PC-3 (cell line): ENCODE measurements at regions not wholly inside any gene's neighbourhood (a gene's known extent, or its start where the extent isn't known, plus 50 kb on each side); places are given as distances from the start of the nearest gene placed in this dataset.

ENCODE experiments used
- ATAC-seq: fragments of 200-7000 bp; cut with Tn5 transposase; 2 replicates; pipeline ENCODE4 v1.9.1; 2020; ENCODE audit warnings: mild to moderate bottlenecking, moderate library complexity
- BruUV-seq: library from RNA; stranded (reverse); fragments of 400-500 nt; replicated peaks from 2 replicates; lab custom pipeline; 2021; lab: Mats Ljungman, UMichigan
- CTCF ChIA-PET: fragments of 300-600 bp; sonication (Branson Sonifier 250); formaldehyde crosslinking; loops from one replicate; lab custom pipeline; 2022; ENCODE audit warnings: antibody characterized with exemption; lab: Charles Lee
- POLR2A ChIA-PET: fragments of 300-600 bp; sonication (Branson Sonifier 250); formaldehyde crosslinking; loops from one replicate; lab custom pipeline; 2022; ENCODE audit warnings: antibody characterized with exemption; ENCODE audit not compliant: unreplicated experiment; lab: Charles Lee
- DNase-seq: peaks from one replicate; pipeline ENCODE4 v3.0.0-alpha.2; 2015
- H2AFZ ChIP-seq: fragments of 300-600 bp; sonication (generic); 2 replicates; pipeline ENCODE4 v1.6.0; 2016; ENCODE audit warnings: antibody characterized with exemption, low read length
- H3F3A ChIP-seq: fragments of 300-600 bp; sonication (generic); one replicate; pipeline ENCODE4 v1.6.0; 2017; ENCODE audit warnings: antibody characterized with exemption, low read length, control low read depth, mild to moderate bottlenecking; ENCODE audit not compliant: unreplicated experiment
- H3K27ac ChIP-seq: fragments of 300-600 bp; sonication (generic); 2 replicates; pipeline ENCODE4 v1.5.1; 2016; ENCODE audit warnings: mild to moderate bottlenecking, low read length
- H3K27me3 ChIP-seq: fragments of 300-600 bp; sonication (generic); 2 replicates; pipeline ENCODE4 v1.6.1; 2016; ENCODE audit warnings: low read length, mixed read lengths
- H3K36me3 ChIP-seq: fragments of 300-600 bp; sonication (generic); 2 replicates; pipeline ENCODE4 v1.6.1; 2016; ENCODE audit warnings: low read depth, mixed run types, low read length, mixed read lengths
- H3K4me1 ChIP-seq: fragments of 300-600 bp; sonication (generic); 2 replicates; pipeline ENCODE4 v1.5.1; 2016; ENCODE audit warnings: low read length; ENCODE audit not compliant: insufficient read depth
- H3K4me2 ChIP-seq: fragments of 300-600 bp; sonication (generic); 2 replicates; pipeline ENCODE4 v1.6.0; 2016; ENCODE audit warnings: low read length
- H3K4me3 ChIP-seq: fragments of 300-600 bp; sonication (generic); 2 replicates; pipeline ENCODE4 v1.5.1; 2016; ENCODE audit warnings: mild to moderate bottlenecking, low read length, mixed read lengths
- H3K79me2 ChIP-seq: fragments of 300-600 bp; sonication (generic); 2 replicates; pipeline ENCODE4 v1.6.1; 2017; ENCODE audit warnings: low read length, mixed read lengths
- H3K9ac ChIP-seq: fragments of 300-600 bp; sonication (generic); 2 replicates; pipeline ENCODE4 v1.6.0; 2016; ENCODE audit warnings: mild to moderate bottlenecking, low read length
- H3K9me2 ChIP-seq: fragments of 300-600 bp; sonication (generic); replicated peaks from 2 replicates; pipeline ENCODE4 v1.6.1; 2016; ENCODE audit warnings: mixed run types, low read length, mixed read lengths
- H3K9me3 ChIP-seq: fragments of 300-600 bp; sonication (generic); 2 replicates; pipeline ENCODE4 v1.6.1; 2016; ENCODE audit warnings: low read length, mixed read lengths
- H4K20me1 ChIP-seq: fragments of 300-600 bp; sonication (generic); 2 replicates; pipeline ENCODE4 v1.6.1; 2016; ENCODE audit warnings: low read length, mixed read lengths
- CTCF ChIP-seq: fragments of 300-600 bp; sonication (generic); conservative IDR thresholded peaks from 2 replicates; pipeline ENCODE4 v1.5.1; 2017; ENCODE audit warnings: antibody characterized with exemption, low read depth, mild to moderate bottlenecking, low read length
- EZH2 ChIP-seq: fragments of 300-600 bp; sonication (generic); IDR thresholded peaks from one replicate; pipeline ENCODE4 v1.6.1; 2017; ENCODE audit warnings: antibody characterized with exemption, mild to moderate bottlenecking, low read length; ENCODE audit not compliant: unreplicated experiment
- EZH2phosphoT487 ChIP-seq: fragments of 300-600 bp; sonication (generic); IDR thresholded peaks from 2 replicates; pipeline ENCODE4 v1.6.1; 2018; ENCODE audit warnings: mild to moderate bottlenecking, antibody characterized with exemption, low read length, borderline replicate concordance
- intact Hi-C: fragments of 100-400 bp; cut with micrococcal nuclease; formaldehyde crosslinking; loops from 2 replicates; pipeline ENCODE4 v1.9.0; 2023

- H3K4me2 ChIP-seq: no peak overlapping the region
- intact Hi-C loops: no loop called here
- no peak overlapping the region for H2AFZ ChIP-seq
- no peak overlapping the region for H3K4me3 ChIP-seq
- BruUV-seq: no TSS peak
- ChIA-PET CTCF (no interaction called here), POLR2A (no interaction called here)
- ATAC-seq (no peak), DNase-seq (no peak)
- no peaks in the 10 kb centered on the region for H3K4me1 ChIP-seq
- TF ChIP-seq CTCF (no peak), EZH2 (no peak), EZH2phosphoT487 (no peak)
- no peaks in the 10 kb centered on the region for H4K20me1 ChIP-seq
- no peaks in the 10 kb centered on the region for H3K9me2 ChIP-seq
- peaks cover 5% of the 10 kb centered on the region; the same call in 1 of the 2 replicates for H3K9me3 ChIP-seq
- no peak overlapping the region for H3K27ac ChIP-seq
- H3K9ac ChIP-seq: no peak overlapping the region
- H3K79me2 ChIP-seq: no peaks in the 10 kb centered on the region
- no peaks in the 10 kb centered on the region for H3K36me3 ChIP-seq
- H3F3A ChIP-seq: no peaks in the 10 kb centered on the region
- H3K27me3 ChIP-seq: no peaks in the 10 kb centered on the region
Observed at GRCh38 chr17:5973410-5973809, 96.8 kb upstream of the WSCD1 start.

GRCh38 chr17:5975661-5976060 is 94.5 kb upstream of the WSCD1 start:
- H3K36me3 ChIP-seq: no peaks in the 10 kb centered on the region
- no peaks in the 10 kb centered on the region for H3K27me3 ChIP-seq
- DNase-seq: no peak
- no peaks in the 10 kb centered on the region for H3K79me2 ChIP-seq
- no peaks in the 10 kb centered on the region for H3K4me1 ChIP-seq
- BruUV-seq: no TSS peak
- no peak overlapping the region for H2AFZ ChIP-seq
- ChIA-PET POLR2A (no interaction called here), CTCF (no interaction called here)
- no peak overlapping the region for H3K4me3 ChIP-seq
- TF ChIP-seq CTCF (no peak), EZH2phosphoT487 (no peak)
- H3K9me3 ChIP-seq: peaks cover 5% of the 10 kb centered on the region; the same call in 1 of the 2 replicates
- no peak overlapping the region for H3K9ac ChIP-seq
- H3K27ac ChIP-seq: no peak overlapping the region
- intact Hi-C loops: no loop called here
- H3F3A ChIP-seq: no peaks in the 10 kb centered on the region
- H3K4me2 ChIP-seq: no peak overlapping the region
- no peaks in the 10 kb centered on the region for H3K9me2 ChIP-seq
- ATAC-seq: no peak
- no peaks in the 10 kb centered on the region for H4K20me1 ChIP-seq

GRCh38 chr17:5976251-5976650 is 93.9 kb upstream of the WSCD1 start:
- H3K36me3 ChIP-seq: no peaks in the 10 kb centered on the region
- H3K9me3 ChIP-seq: peaks cover 5% of the 10 kb centered on the region; the same call in 1 of the 2 replicates
- no peaks in the 10 kb centered on the region for H4K20me1 ChIP-seq
- ChIA-PET CTCF (no interaction called here), POLR2A (no interaction called here)
- no peak overlapping the region for H3K27ac ChIP-seq
- no TSS peak for BruUV-seq
- H3K79me2 ChIP-seq: no peaks in the 10 kb centered on the region
- no peaks in the 10 kb centered on the region for H3K4me1 ChIP-seq
- H3K9me2 ChIP-seq: no peaks in the 10 kb centered on the region
- H3K4me2 ChIP-seq: no peak overlapping the region
- no peak overlapping the region for H2AFZ ChIP-seq
- H3F3A ChIP-seq: no peaks in the 10 kb centered on the region
- DNase-seq (no peak), ATAC-seq (no peak)
- no peak overlapping the region for H3K9ac ChIP-seq
- TF ChIP-seq CTCF (no peak), EZH2 (no peak), EZH2phosphoT487 (no peak)
- intact Hi-C loops: no loop called here
- H3K4me3 ChIP-seq: no peak overlapping the region
- H3K27me3 ChIP-seq: no peaks in the 10 kb centered on the region
